WTC11 (cell line): ENCODE measurements at regions not wholly inside any gene's neighbourhood (a gene's known extent, or its start where the extent isn't known, plus 50 kb on each side); places are given as distances from the start of the nearest gene placed in this dataset.

Experiments
- ATF6 ChIP-seq: sonication (generic); formaldehyde crosslinking; IDR thresholded peaks from 2 replicates; pipeline ENCODE4 v1.8.1; 2023; ENCODE audit warnings: mild to moderate bottlenecking, missing genetic modification reagents
- CTCF ChIP-seq: fragments of 200-600 bp; IDR thresholded peaks from 2 replicates; pipeline ENCODE4 v1.8.0; 2022; ENCODE audit warnings: antibody characterized with exemption
- E2F5 ChIP-seq: sonication (generic); formaldehyde crosslinking; IDR thresholded peaks from 2 replicates; pipeline ENCODE4 v1.8.1; 2022; ENCODE audit warnings: mild to moderate bottlenecking, moderate library complexity, missing genetic modification reagents
- NR1H2 ChIP-seq: sonication (generic); formaldehyde crosslinking; IDR thresholded peaks from 2 replicates; pipeline ENCODE4 v1.9.0; 2021; ENCODE audit warnings: mild to moderate bottlenecking, moderate library complexity, missing genetic modification reagents
- USF2 ChIP-seq: sonication (generic); formaldehyde crosslinking; IDR thresholded peaks from 2 replicates; pipeline ENCODE4 v1.8.1; 2023; ENCODE audit warnings: mild to moderate bottlenecking, missing genetic modification reagents, moderate library complexity

GRCh38 chr3:164791263-164791662, 287.0 kb downstream of the SI start:
- TF ChIP-seq NR1H2 (CRISPR knock-in tag) = no peak
- no peak for TF ChIP-seq E2F5 (CRISPR knock-in tag)
- TF ChIP-seq ATF6 (CRISPR knock-in tag) = no peak
- no peak for TF ChIP-seq CTCF
- TF ChIP-seq USF2 (CRISPR knock-in tag) = no peak
